A673 (cell line): ENCODE measurements at regions not wholly inside any gene's neighbourhood (a gene's known extent, or its start where the extent isn't known, plus 50 kb on each side); places are given as distances from the start of the nearest gene placed in this dataset.

Experiments
- CTCF ChIP-seq: fragments of 300-800, 200-600 bp; sonication (generic); conservative IDR thresholded peaks from 2 replicates; pipeline ENCODE4 v1.5.1; 2017; ENCODE audit warnings: low read depth, mild to moderate bottlenecking, antibody characterized with exemption, low read length, moderate library complexity, mixed read lengths
- EZH2 ChIP-seq: fragments of 200-600 bp; sonication (generic); IDR thresholded peaks from 2 replicates; pipeline ENCODE4 v1.6.1; 2017; ENCODE audit warnings: borderline replicate concordance, low read depth, mild to moderate bottlenecking, mixed read lengths, antibody characterized with exemption, low read length; ENCODE audit not compliant: poor library complexity, severe bottlenecking

- TF ChIP-seq CTCF (no peak), EZH2 (no peak)
Observed at GRCh38 chr9:110128664-110129329, 79.2 kb downstream of the C9orf152 start.
